Spleen (tissue), 11 donors: ENCODE measurements at regions not wholly inside any gene's neighbourhood (a gene's known extent, or its start where the extent isn't known, plus 50 kb on each side); places are given as distances from the start of the nearest gene placed in this dataset.

Experiments
- DNase-seq: peaks from one replicate; pipeline ENCODE4 v3.0.0-alpha.2; 2020
- H3K27ac ChIP-seq, 8 donors: fragments of 200-600 bp; sonication (generic) in 7 of 8; 1 replicate in 4 of 8; 2 replicates in 4 of 8; pipeline versions ENCODE4 v1.5.0 to v1.8.0; 2016 to 2021; ENCODE audit warnings: inconsistent platforms in 4 of 8, mild to moderate bottlenecking in 4 of 8, moderate library complexity in 1 of 8
- H3K27me3 ChIP-seq, 7 donors: fragments of 200-600 bp; sonication (generic) in 6 of 7; replicated peaks in 1 of 7; 1 replicate in 4 of 7; 2 replicates in 3 of 7; pipeline versions ENCODE4 v1.5.0 to v1.8.0; 2016 to 2021; ENCODE audit warnings: inconsistent platforms in 3 of 7, mild to moderate bottlenecking in 1 of 7
- H3K36me3 ChIP-seq, 6 donors: fragments of 200-600 bp; sonication (generic) in 5 of 6; 1 replicate in 4 of 6; 2 replicates in 2 of 6; pipeline versions ENCODE4 v1.5.0 to v1.8.0; 2016 to 2021; ENCODE audit warnings: inconsistent platforms in 2 of 6
- H3K4me1 ChIP-seq, 6 donors: fragments of 200-600 bp; sonication (generic) in 5 of 6; 1 replicate in 3 of 6; 2 replicates in 3 of 6; pipeline versions ENCODE4 v1.5.0 to v1.8.0; 2016 to 2021; ENCODE audit warnings: inconsistent platforms in 3 of 6
- H3K4me3 ChIP-seq, 8 donors: fragments of 200-600 bp; sonication (generic) in 7 of 8; 1 replicate in 4 of 8; 2 replicates in 4 of 8; pipeline versions ENCODE4 v1.5.0 to v1.8.0; 2016 to 2021; ENCODE audit warnings: inconsistent platforms in 4 of 8, mild to moderate bottlenecking in 4 of 8, moderate library complexity in 2 of 8
- H3K9me3 ChIP-seq, 8 donors: fragments of 200-600 bp; sonication (generic) in 7 of 8; 1 replicate in 4 of 8; 2 replicates in 4 of 8; pipeline versions ENCODE4 v1.5.0 to v1.8.0; 2016 to 2021; ENCODE audit warnings: inconsistent platforms in 4 of 8
- CTCF ChIP-seq, 11 experiments: fragments of 200-600 bp in 7 of 11; fragments of 450-650 bp in 4 of 11; sonication (generic) in 4 of 11; IDR thresholded peaks in 8 of 11; conservative IDR thresholded peaks in 3 of 11; 1 replicate in 7 of 11; 2 replicates in 4 of 11; pipeline versions ENCODE4 v1.4.0 to v1.8.0; 2016 to 2021; ENCODE audit warnings: antibody characterized with exemption in 11 of 11, inconsistent platforms in 4 of 11, mild to moderate bottlenecking in 1 of 11
- POLR2A ChIP-seq, 3 donors: fragments of 450-650 bp; IDR thresholded peaks; one replicate each; pipeline ENCODE4 v1.5.1; 2017; ENCODE audit warnings: antibody characterized with exemption in 3 of 3, mild to moderate bottlenecking in 1 of 3
- POLR2AphosphoS5 ChIP-seq, 3 donors: sonication (generic); formaldehyde crosslinking; IDR thresholded peaks; one replicate each; pipeline ENCODE4 v1.5.1; 2017; ENCODE audit warnings: antibody characterized with exemption in 3 of 3
- WGBS, 5 donors: extraction: QIAGEN DNeasy Blood & Tissue Kit in 3 of 5; methylation state at CpG; one replicate each; pipeline versions ENCODE4 v1.1.5 to v1.1.7; 2013 to 2018; 5-methylcytosine and 5-hydroxymethylcytosine counted together
- intact Hi-C: fragments of 100-400 bp; cut with DNase I; formaldehyde crosslinking; loops from one replicate; pipeline ENCODE4 v1.15.0; 2023; ENCODE audit warnings: low total_unique reads
- donor health status: healthy with polysubstance abuse.
- donor health status: DM: no; HTN: no; CAD: no; lungs with moderate emphysema.
- donor health status: DM: no; HTN: no; CAD: no.
- donor health status: Bipolar disorder and iron deficiency.
- donor health status: healthy.
- donor health status: DM: no; HTN: no; CAD: no.
- donor health status: DM: yes; HTN: yes; CAD: no.

DNA sequence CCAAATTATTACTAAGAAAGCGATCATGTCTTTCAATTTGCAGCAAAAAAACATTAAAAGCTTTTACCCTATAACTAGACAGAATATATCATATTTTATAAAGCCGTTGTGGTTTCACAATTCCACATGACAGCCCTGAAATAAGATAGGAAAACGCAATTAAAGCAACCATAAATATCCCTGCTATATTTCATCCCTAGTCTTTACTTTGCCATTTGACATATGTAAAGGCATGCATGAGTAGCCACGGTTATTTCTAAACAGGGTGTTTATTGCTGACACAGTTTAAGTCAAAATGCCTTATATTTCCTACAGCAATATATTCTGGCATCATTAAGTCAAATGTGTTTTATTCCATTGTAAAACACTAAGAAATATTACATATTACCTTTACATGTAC, 239.9 kb downstream of the DSEL start:
- H3K36me3 ChIP-seq, result no peaks in the 10 kb centered on the region
- H3K4me3 ChIP-seq, result no peak overlapping the region
- no peaks in the 10 kb centered on the region for H3K27me3 ChIP-seq
- no peak for DNase-seq
- WGBS, 5 donors, result 38 to 53% (median 42%) methylated on average over 4 of the region's 4 CpGs
- TF ChIP-seq CTCF (IDR thresholded peaks at IDR 0.05 in 8 of 11, conservative IDR thresholded peaks at IDR 0.05 in 3 of 11) (no peak), POLR2AphosphoS5 (IDR thresholded peaks at IDR 0.05) (no peak), POLR2A (IDR thresholded peaks at IDR 0.05) (no peak)
- H3K9me3 ChIP-seq, result peaks cover 0 to 4% (median 0%) of the 10 kb centered on the region in 8 donors
- intact Hi-C loops, result no loop called here
- H3K27ac ChIP-seq, result no peak overlapping the region
- no peaks in the 10 kb centered on the region for H3K4me1 ChIP-seq

DNA sequence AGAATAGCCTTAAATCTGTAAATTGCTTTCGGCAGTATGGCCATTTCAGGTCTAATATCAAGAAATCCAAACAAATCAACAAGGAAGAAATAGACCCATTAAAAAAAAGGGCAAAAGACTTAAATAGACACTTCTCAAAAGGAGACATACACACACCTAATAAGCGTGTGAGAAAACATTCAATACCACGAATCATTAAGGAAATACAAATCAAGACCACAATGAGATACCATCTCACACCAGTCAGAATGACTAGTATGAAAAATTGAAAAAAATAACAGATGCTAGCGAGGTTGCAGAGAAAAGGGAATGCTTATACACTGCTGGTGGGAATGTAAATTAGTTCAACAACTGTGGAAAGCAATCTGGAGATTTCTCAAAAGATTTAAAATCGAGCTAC, 243.2 kb downstream of the DSEL start:
- Histone ChIP-seq H3K9me3 (peaks cover 0 to 4% (median 0%) of the 10 kb centered on the region in 8 donors), H3K36me3 (no peaks in the 10 kb centered on the region), H3K4me3 (no peak overlapping the region), H3K4me1 (no peaks in the 10 kb centered on the region), H3K27me3 (no peaks in the 10 kb centered on the region), H3K27ac (no peak overlapping the region)
- no peak for DNase-seq
- TF ChIP-seq POLR2A (IDR thresholded peaks at IDR 0.05), result no peak
- no peak for TF ChIP-seq CTCF (IDR thresholded peaks at IDR 0.05 in 8 of 11, conservative IDR thresholded peaks at IDR 0.05 in 3 of 11)
- no peak for TF ChIP-seq POLR2AphosphoS5 (IDR thresholded peaks at IDR 0.05)
- intact Hi-C loops, result no loop called here
- 43 to 55% (median 51%) methylated on average over 5 of the region's 5 CpGs for WGBS, 5 donors

- Histone ChIP-seq H3K27ac (no peak overlapping the region), H3K9me3 (peaks cover 0 to 4% (median 0%) of the 10 kb centered on the region in 8 donors), H3K27me3 (no peaks in the 10 kb centered on the region), H3K36me3 (no peaks in the 10 kb centered on the region), H3K4me3 (no peak overlapping the region), H3K4me1 (peaks cover 0 to 12% (median 3%) of the 10 kb centered on the region in 6 donors)
- 75 to 84% (median 77%) methylated on average over 2 of the region's 2 CpGs for WGBS, 5 donors
- TF ChIP-seq CTCF (IDR thresholded peaks at IDR 0.05 in 8 of 11, conservative IDR thresholded peaks at IDR 0.05 in 3 of 11) (no peak), POLR2A (IDR thresholded peaks at IDR 0.05) (no peak), POLR2AphosphoS5 (IDR thresholded peaks at IDR 0.05) (no peak)
- no peak for DNase-seq
- intact Hi-C loops, result no loop called here
These were observed 247.3 kb downstream of the DSEL start for GRCh38 chr18:67269206-67269605.

- Histone ChIP-seq H3K9me3 (peaks cover 0 to 4% (median 0%) of the 10 kb centered on the region in 8 donors), H3K36me3 (no peaks in the 10 kb centered on the region), H3K27me3 (no peaks in the 10 kb centered on the region), H3K27ac (no peak overlapping the region), H3K4me3 (no peak overlapping the region), H3K4me1 (peaks cover 0 to 12% (median 3%) of the 10 kb centered on the region in 6 donors)
- DNase-seq, result no peak
- TF ChIP-seq POLR2AphosphoS5 (IDR thresholded peaks at IDR 0.05), result no peak
- intact Hi-C loops, result no loop called here
- 79 to 94% (median 83%) methylated on average over 3 of the region's 3 CpGs for WGBS, 5 donors
These were observed 248.0 kb downstream of the DSEL start for GRCh38 chr18:67268530-67268929.
